ENCODE measurements at regions not wholly inside any gene's neighbourhood (a gene's known extent, or its start where the extent isn't known, plus 50 kb on each side); places are given as distances from the start of the nearest gene placed in this dataset.
"Not testable (repeated sequence)": the region's sequence is repeated elsewhere in the genome, so short reads cannot be mapped to it uniquely, and the experiment has no call there.

- no peak for DNase-seq (ENCODE audit: low read depth)
Measured at GRCh38 chr18:38706373-38706772, 1140.8 kb upstream of the CELF4 start.

- no peak for DNase-seq (ENCODE audit: low read depth)
Measured at GRCh38 chr18:38698088-38698487, 1132.5 kb upstream of the CELF4 start.

GRCh38 chr18:38695559-38696280 is 1130.1 kb upstream of the CELF4 start:
- peak; percentile 6 for DNase-seq (ENCODE audit: low read depth)

GRCh38 chr18:38693104-38693503 is 1127.5 kb upstream of the CELF4 start:
- DNase-seq (ENCODE audit: low read depth): no peak

- DNase-seq (ENCODE audit: low read depth): no peak
Measured at GRCh38 chr18:38690626-38691025, 1125.0 kb upstream of the CELF4 start.

GRCh38 chr18:38688416-38688815 is 1122.8 kb upstream of the CELF4 start:
- DNase-seq (ENCODE audit: low read depth): peak; percentile 1

GRCh38 chr18:38670486-38670885 is 1104.9 kb upstream of the CELF4 start:
- DNase-seq (ENCODE audit: low read depth): no peak

- DNase-seq (ENCODE audit: low read depth): no peak
Measured at GRCh38 chr18:38664929-38665328, 1099.3 kb upstream of the CELF4 start.

- no peak for DNase-seq (ENCODE audit: low read depth)
Measured at GRCh38 chr18:38663682-38664081, 1098.1 kb upstream of the CELF4 start.

- no peak for DNase-seq (ENCODE audit: low read depth)
Measured at GRCh38 chr18:38663270-38663669, 1097.7 kb upstream of the CELF4 start.

- DNase-seq (ENCODE audit: low read depth): no peak
Measured at GRCh38 chr18:38654946-38655345, 1089.3 kb upstream of the CELF4 start.

- DNase-seq (ENCODE audit: low read depth): no peak
Measured at GRCh38 chr18:38651736-38652135, 1086.1 kb upstream of the CELF4 start.

- DNase-seq (ENCODE audit: low read depth): no peak
Measured at GRCh38 chr18:38648179-38648578, 1082.6 kb upstream of the CELF4 start.

- DNase-seq (ENCODE audit: low read depth): no peak
Measured at GRCh38 chr18:38646296-38646695, 1080.7 kb upstream of the CELF4 start.

GRCh38 chr18:38644875-38645641 is 1079.5 kb upstream of the CELF4 start:
- DNase-seq (ENCODE audit: low read depth): no peak

GRCh38 chr18:38642711-38643110 is 1077.1 kb upstream of the CELF4 start:
- DNase-seq (ENCODE audit: low read depth): no peak

GRCh38 chr18:38639700-38640099 is 1074.1 kb upstream of the CELF4 start:
- DNase-seq (ENCODE audit: low read depth): not testable (repeated sequence)

GRCh38 chr18:38635709-38636430 is 1070.3 kb upstream of the CELF4 start:
- DNase-seq (ENCODE audit: low read depth): no peak

GRCh38 chr18:38634117-38634516 is 1068.5 kb upstream of the CELF4 start:
- no peak for DNase-seq (ENCODE audit: low read depth)

GRCh38 chr18:38633333-38633732 is 1067.7 kb upstream of the CELF4 start:
- no peak for DNase-seq (ENCODE audit: low read depth)

- no peak for DNase-seq (ENCODE audit: low read depth)
Measured at GRCh38 chr18:38619129-38619528, 1053.5 kb upstream of the CELF4 start.

- no peak for DNase-seq (ENCODE audit: low read depth)
Measured at GRCh38 chr18:38616306-38616705, 1050.7 kb upstream of the CELF4 start.

- DNase-seq (ENCODE audit: low read depth): no peak
Measured at GRCh38 chr18:38612904-38613303, 1047.3 kb upstream of the CELF4 start.
